ENCODE measurements at regions not wholly inside any gene's neighbourhood (a gene's known extent, or its start where the extent isn't known, plus 50 kb on each side); places are given as distances from the start of the nearest gene placed in this dataset.

DNA sequence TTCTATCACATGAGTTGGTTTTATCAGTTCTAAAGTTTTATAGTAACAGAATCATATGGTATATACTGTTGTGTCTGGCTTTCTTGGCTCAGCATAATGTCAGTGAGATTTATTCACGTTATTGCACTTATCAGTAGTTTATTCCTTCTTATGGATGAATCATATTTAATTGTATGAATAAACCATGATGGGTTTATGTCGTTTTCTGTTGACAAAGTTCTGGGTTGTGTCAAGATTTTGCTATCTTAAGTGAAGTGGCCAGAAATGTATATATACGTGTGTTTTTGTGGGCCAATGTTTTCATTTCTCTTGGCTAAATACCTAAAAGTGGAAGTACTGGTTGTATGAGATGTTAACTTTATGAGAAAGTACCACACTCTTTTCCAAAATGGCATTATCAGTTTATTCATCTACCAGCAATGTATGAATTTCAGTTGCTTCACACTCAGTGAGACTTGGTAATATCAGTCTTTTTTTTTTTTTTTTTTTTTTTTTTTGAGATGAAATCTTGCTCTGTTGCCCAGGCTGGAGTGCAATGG lies 112.4 kb upstream of the DCBLD2 start:
- TF ChIP-seq, protein P1, sequence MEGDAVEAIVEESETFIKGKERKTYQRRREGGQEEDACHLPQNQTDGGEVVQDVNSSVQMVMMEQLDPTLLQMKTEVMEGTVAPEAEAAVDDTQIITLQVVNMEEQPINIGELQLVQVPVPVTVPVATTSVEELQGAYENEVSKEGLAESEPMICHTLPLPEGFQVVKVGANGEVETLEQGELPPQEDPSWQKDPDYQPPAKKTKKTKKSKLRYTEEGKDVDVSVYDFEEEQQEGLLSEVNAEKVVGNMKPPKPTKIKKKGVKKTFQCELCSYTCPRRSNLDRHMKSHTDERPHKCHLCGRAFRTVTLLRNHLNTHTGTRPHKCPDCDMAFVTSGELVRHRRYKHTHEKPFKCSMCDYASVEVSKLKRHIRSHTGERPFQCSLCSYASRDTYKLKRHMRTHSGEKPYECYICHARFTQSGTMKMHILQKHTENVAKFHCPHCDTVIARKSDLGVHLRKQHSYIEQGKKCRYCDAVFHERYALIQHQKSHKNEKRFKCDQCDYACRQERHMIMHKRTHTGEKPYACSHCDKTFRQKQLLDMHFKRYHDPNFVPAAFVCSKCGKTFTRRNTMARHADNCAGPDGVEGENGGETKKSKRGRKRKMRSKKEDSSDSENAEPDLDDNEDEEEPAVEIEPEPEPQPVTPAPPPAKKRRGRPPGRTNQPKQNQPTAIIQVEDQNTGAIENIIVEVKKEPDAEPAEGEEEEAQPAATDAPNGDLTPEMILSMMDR (IDR thresholded peaks at IDR 0.05) = no peak
- TF ChIP-seq POLR2A (IDR thresholded peaks at IDR 0.05) (no peak), POLR2AphosphoS5 (IDR thresholded peaks at IDR 0.05; ENCODE audit: insufficient read depth in 1 of 2, low read depth in 1 of 2) (no peak)
